SU-DHL-6 (cell line): ENCODE measurements at regions not wholly inside any gene's neighbourhood (a gene's known extent, or its start where the extent isn't known, plus 50 kb on each side); places are given as distances from the start of the nearest gene placed in this dataset.

Experiments used
- H2AFZ ChIP-seq: fragments of 200-600 bp; sonication (generic); 2 replicates; pipeline ENCODE4 v1.6.1; 2014; ENCODE audit warnings: low read depth, mild to moderate bottlenecking, moderate library complexity, mixed read lengths, antibody characterized with exemption, low read length; ENCODE audit not compliant: severe bottlenecking
- H3F3A ChIP-seq: fragments of 200-600 bp; shearing (Covaris generic); 2 replicates; pipeline ENCODE4 v1.6.0; 2016; ENCODE audit warnings: antibody characterized with exemption, mild to moderate bottlenecking; ENCODE audit not compliant: insufficient read depth
- H3K27ac ChIP-seq: fragments of 200-600 bp; sonication (generic); 2 replicates; pipeline ENCODE4 v1.5.1; 2016; ENCODE audit warnings: low read depth, mild to moderate bottlenecking, low read length, moderate library complexity, mixed read lengths
- H3K27me3 ChIP-seq: fragments of 200-600 bp; sonication (generic), shearing (Covaris generic); 2 replicates; pipeline ENCODE4 v1.6.0; 2014; ENCODE audit warnings: mild to moderate bottlenecking, low read length
- H3K36me3 ChIP-seq: fragments of 200-600 bp; sonication (generic); 2 replicates; pipeline ENCODE4 v1.6.1; 2014; ENCODE audit warnings: mild to moderate bottlenecking, low read length, mixed read lengths
- H3K4me2 ChIP-seq: fragments of 300-600, 200-600 bp; shearing (Covaris generic), sonication (generic); 2 replicates; pipeline ENCODE4 v1.6.0; 2014; ENCODE audit warnings: low read length, low read depth, mild to moderate bottlenecking; ENCODE audit not compliant: poor library complexity, severe bottlenecking
- H3K4me3 ChIP-seq: fragments of 200-600 bp; sonication (generic); 2 replicates; pipeline ENCODE4 v1.5.1; 2014; ENCODE audit warnings: antibody characterized with exemption, low read length, mild to moderate bottlenecking, mixed read lengths; ENCODE audit not compliant: insufficient read depth, poor library complexity, severe bottlenecking
- H3K79me2 ChIP-seq: fragments of 200-600 bp; sonication (generic); 2 replicates; pipeline ENCODE4 v1.6.1; 2014; ENCODE audit warnings: mild to moderate bottlenecking, low read length, moderate library complexity; ENCODE audit not compliant: insufficient read depth
- H3K9ac ChIP-seq: fragments of 200-600 bp; sonication (generic); 2 replicates; pipeline ENCODE4 v1.7.0; 2014; ENCODE audit warnings: mild to moderate bottlenecking, low read length
- H3K9me2 ChIP-seq: fragments of 200-600 bp; sonication (generic); replicated peaks from 2 replicates; pipeline ENCODE4 v1.6.1; 2014; ENCODE audit warnings: low read length; ENCODE audit not compliant: insufficient read depth
- H3K9me3 ChIP-seq: fragments of 200-600 bp; sonication (generic); 2 replicates; pipeline ENCODE4 v1.6.1; 2014; ENCODE audit warnings: low read length, mixed read lengths; ENCODE audit not compliant: insufficient read depth
- H4K20me1 ChIP-seq: fragments of 200-600 bp; sonication (generic); 2 replicates; pipeline ENCODE4 v1.6.1; 2014; ENCODE audit warnings: low read depth, mild to moderate bottlenecking, antibody characterized with exemption, low read length, moderate library complexity, mixed read lengths
- CTCF ChIP-seq: fragments of 200-600 bp; sonication (generic); IDR thresholded peaks from one replicate; pipeline ENCODE4 v1.5.1; 2017; ENCODE audit warnings: antibody characterized with exemption, mild to moderate bottlenecking, low read length, moderate library complexity; ENCODE audit not compliant: insufficient read depth, poor library complexity, severe bottlenecking
- EZH2phosphoT487 ChIP-seq: fragments of 200-600 bp; sonication (generic), shearing (Covaris generic); conservative IDR thresholded peaks from 2 replicates; pipeline ENCODE4 v1.6.1; 2018; ENCODE audit warnings: mild to moderate bottlenecking, antibody characterized with exemption, low read length, moderate library complexity, mixed read lengths

- no peak overlapping the region for H3K4me3 ChIP-seq
- H3K27ac ChIP-seq: no peak overlapping the region
- H3K79me2 ChIP-seq: no peaks in the 10 kb centered on the region
- no peaks in the 10 kb centered on the region for H3F3A ChIP-seq
- no peak overlapping the region for H3K4me2 ChIP-seq
- no peak overlapping the region for H2AFZ ChIP-seq
- TF ChIP-seq CTCF (no peak), EZH2phosphoT487 (no peak)
- no peaks in the 10 kb centered on the region for H3K27me3 ChIP-seq
- no peaks in the 10 kb centered on the region for H3K36me3 ChIP-seq
- no peaks in the 10 kb centered on the region for H4K20me1 ChIP-seq
- H3K9me2 ChIP-seq: no peaks in the 10 kb centered on the region
- no peaks in the 10 kb centered on the region for H3K9me3 ChIP-seq
- H3K9ac ChIP-seq: no peak overlapping the region
Observed at GRCh38 chr2:106280722-106281446, 86.8 kb upstream of the UXS1 start.

- no peak overlapping the region for H2AFZ ChIP-seq
- H3K9me2 ChIP-seq: no peaks in the 10 kb centered on the region
- no peaks in the 10 kb centered on the region for H4K20me1 ChIP-seq
- H3K27me3 ChIP-seq: no peaks in the 10 kb centered on the region
- no peaks in the 10 kb centered on the region for H3K36me3 ChIP-seq
- TF ChIP-seq CTCF: no peak
- no peak for TF ChIP-seq EZH2phosphoT487
- H3K9ac ChIP-seq: no peak overlapping the region
- no peaks in the 10 kb centered on the region for H3K79me2 ChIP-seq
- H3F3A ChIP-seq: no peaks in the 10 kb centered on the region
- no peak overlapping the region for H3K4me3 ChIP-seq
- H3K27ac ChIP-seq: no peak overlapping the region
- H3K4me2 ChIP-seq: no peak overlapping the region
- H3K9me3 ChIP-seq: no peaks in the 10 kb centered on the region
Observed at GRCh38 chr2:106280224-106280623, 86.1 kb upstream of the UXS1 start.

- Histone ChIP-seq H3K36me3 (no peaks in the 10 kb centered on the region), H4K20me1 (no peaks in the 10 kb centered on the region), H3K27ac (no peak overlapping the region), H3K4me2 (no peak overlapping the region), H3K9ac (no peak overlapping the region), H3K4me3 (no peak overlapping the region), H2AFZ (no peak overlapping the region), H3F3A (no peaks in the 10 kb centered on the region), H3K9me2 (no peaks in the 10 kb centered on the region), H3K27me3 (no peaks in the 10 kb centered on the region), H3K9me3 (no peaks in the 10 kb centered on the region), H3K79me2 (no peaks in the 10 kb centered on the region)
- TF ChIP-seq EZH2phosphoT487: no peak
- TF ChIP-seq CTCF: no peak
Observed at GRCh38 chr2:106278112-106278876, 84.2 kb upstream of the UXS1 start.
